SK-N-SH (cell line): ENCODE measurements at regions not wholly inside any gene's neighbourhood (a gene's known extent, or its start where the extent isn't known, plus 50 kb on each side); places are given as distances from the start of the nearest gene placed in this dataset.

Experiments used
- CTCF ChIA-PET: fragments of 300-600, 350-600 bp; formaldehyde crosslinking; extraction: SDS; loops from one replicate; lab custom pipeline; 2021; lab: Yijun Ruan, JAX
- POLR2A ChIA-PET: fragments of 350-600 bp; sonication (Branson Sonifier 250); formaldehyde crosslinking; extraction: SDS; loops from one replicate; lab custom pipeline; 2020; ENCODE audit warnings: antibody characterized with exemption, inconsistent platforms; lab: Yijun Ruan, JAX
- DNase-seq: peaks from one replicate; pipeline ENCODE4 v3.0.0; 2012
- H2AFZ ChIP-seq: fragments of 200-600 bp; sonication (generic); 2 replicates; pipeline ENCODE4 v1.8.1; 2016; ENCODE audit warnings: antibody characterized with exemption, mild to moderate bottlenecking, low read depth
- H3F3A ChIP-seq: fragments of 200-600 bp; sonication (generic); replicated peaks from 2 replicates; pipeline ENCODE3; 2016; ENCODE audit warnings: antibody characterized with exemption, mild to moderate bottlenecking; ENCODE audit not compliant: insufficient read depth
- H3K27ac ChIP-seq, 2 experiments: fragments of 200-500 bp in 1 of 2; fragments of 200-600 bp in 1 of 2; sonication (Bioruptor generic) in 1 of 2; sonication (generic), shearing (Covaris generic) in 1 of 2; 2 replicates each; pipeline versions ENCODE4 v1.5.1 to v1.6.1; 2014 to 2016; ENCODE audit warnings: low read depth in 2 of 2, inconsistent platforms in 1 of 2, low read length in 1 of 2, mild to moderate bottlenecking in 1 of 2, mixed read lengths in 1 of 2
- H3K27me3 ChIP-seq: fragments of 200-600 bp; sonication (generic), shearing (Covaris generic); 2 replicates; pipeline ENCODE4 v1.6.1; 2016; ENCODE audit warnings: mixed run types; ENCODE audit not compliant: insufficient read depth
- H3K36me3 ChIP-seq, 2 experiments: fragments of 200-500 bp in 1 of 2; fragments of 200-600 bp in 1 of 2; sonication (Bioruptor generic) in 1 of 2; sonication (generic) in 1 of 2; replicated peaks in 1 of 2; 2 replicates each; pipeline versions ENCODE3 to v1.5.1; 2014 to 2016; ENCODE audit warnings: low read length in 1 of 2, mild to moderate bottlenecking in 1 of 2; ENCODE audit not compliant: insufficient read depth in 2 of 2, control insufficient read depth in 1 of 2
- H3K4me1 ChIP-seq, 2 experiments: fragments of 200-500 bp in 1 of 2; fragments of 200-600 bp in 1 of 2; sonication (Bioruptor generic) in 1 of 2; sonication (generic), shearing (Covaris generic) in 1 of 2; 2 replicates each; pipeline versions ENCODE4 v1.5.1 to v1.6.1; 2014 to 2016; ENCODE audit warnings: low read depth in 1 of 2, low read length in 1 of 2, mixed run types in 1 of 2; ENCODE audit not compliant: insufficient read depth in 2 of 2, control insufficient read depth in 1 of 2
- H3K4me2 ChIP-seq: fragments of 200-600 bp; sonication (generic), shearing (Covaris generic); 2 replicates; pipeline ENCODE4 v1.6.1; 2017; ENCODE audit warnings: mixed run types
- H3K4me3 ChIP-seq, 2 experiments: fragments of 200-500 bp in 1 of 2; fragments of 200-600 bp in 1 of 2; sonication (Bioruptor generic) in 1 of 2; sonication (generic), shearing (Covaris generic) in 1 of 2; 2 replicates each; pipeline versions ENCODE4 v1.5.1 to v1.8.1; 2014 to 2016; ENCODE audit warnings: low read depth in 2 of 2, inconsistent platforms in 1 of 2, low read length in 1 of 2, mild to moderate bottlenecking in 1 of 2, mixed read lengths in 1 of 2, moderate library complexity in 1 of 2
- H3K79me2 ChIP-seq: fragments of 200-600 bp; sonication (generic); 2 replicates; pipeline ENCODE4 v1.8.1; 2017; ENCODE audit warnings: mild to moderate bottlenecking; ENCODE audit not compliant: insufficient read depth
- H3K9ac ChIP-seq: fragments of 200-600 bp; sonication (generic); 2 replicates; pipeline ENCODE4 v1.6.1; 2017; ENCODE audit warnings: mixed run types
- H3K9me2 ChIP-seq: fragments of 200-600 bp; sonication (generic); 2 replicates; pipeline ENCODE4 v1.6.1; 2017; ENCODE audit warnings: mixed run types
- H3K9me3 ChIP-seq: fragments of 200-600 bp; sonication (generic); 2 replicates; pipeline ENCODE4 v1.6.1; 2017; ENCODE audit warnings: mixed run types, mild to moderate bottlenecking, moderate library complexity
- H4K20me1 ChIP-seq: fragments of 200-600 bp; sonication (generic); 2 replicates; pipeline ENCODE4 v1.6.1; 2017; ENCODE audit warnings: mild to moderate bottlenecking, mixed run types; ENCODE audit not compliant: insufficient read depth
- CHD2 ChIP-seq: fragments of 150-350 bp; IDR thresholded peaks from 2 replicates; pipeline ENCODE4 v1.6.1; 2018; ENCODE audit warnings: low read length; ENCODE audit not compliant: partially characterized antibody
- FOSL2 ChIP-seq: IDR thresholded peaks from 2 replicates; pipeline ENCODE4 v1.4.0; 2012; ENCODE audit warnings: low read depth, mild to moderate bottlenecking, moderate library complexity, borderline replicate concordance
- GATA2 ChIP-seq: sonication (generic); formaldehyde crosslinking; IDR thresholded peaks from 2 replicates; pipeline ENCODE4 v1.5.0; 2020; ENCODE audit warnings: mild to moderate bottlenecking, missing genetic modification reagents
- JUND ChIP-seq: IDR thresholded peaks from 2 replicates; pipeline ENCODE4 v1.4.0; 2012
- MEF2A ChIP-seq: IDR thresholded peaks from 2 replicates; pipeline ENCODE4 v1.4.0; 2012; ENCODE audit warnings: low read depth, borderline replicate concordance
- NFIC ChIP-seq: IDR thresholded peaks from 2 replicates; pipeline ENCODE4 v1.4.0; 2012; ENCODE audit warnings: borderline replicate concordance
- POLR2AphosphoS5 ChIP-seq: IDR thresholded peaks from 2 replicates; pipeline ENCODE4 v1.6.1; 2012; ENCODE audit warnings: low read depth, low read length
- RCOR1 ChIP-seq: fragments of 150-350 bp; IDR thresholded peaks from 2 replicates; pipeline ENCODE4 v1.6.1; 2017; ENCODE audit warnings: antibody characterized with exemption, low read length
- RXRA ChIP-seq: IDR thresholded peaks from 2 replicates; pipeline ENCODE4 v1.4.0; 2012; ENCODE audit warnings: low read depth, mild to moderate bottlenecking, borderline replicate concordance
- SMC3 ChIP-seq: IDR thresholded peaks from 2 replicates; pipeline ENCODE4 v1.6.1; 2012; ENCODE audit warnings: low read depth, low read length, improper control_type of control experiment
- TAF1 ChIP-seq: IDR thresholded peaks from 2 replicates; pipeline ENCODE4 v1.6.1; 2012; ENCODE audit warnings: low read depth, mild to moderate bottlenecking, low read length, moderate library complexity, borderline replicate concordance
- TCF12 ChIP-seq: IDR thresholded peaks from 2 replicates; pipeline ENCODE4 v1.4.0; 2012
- WGBS: methylation state at CpG from one replicate; pipeline ENCODE4 v1.1.6; 2017; ENCODE audit warnings: low lambda C conversion rate; 5-methylcytosine and 5-hydroxymethylcytosine counted together
- TF ChIP-seq, protein P1 (sequence below): IDR thresholded peaks from 2 replicates; pipeline ENCODE4 v1.4.0; 2012; ENCODE audit warnings: low read depth, borderline replicate concordance
- TF ChIP-seq, protein P2 (sequence below): IDR thresholded peaks from 2 replicates; pipeline ENCODE4; 2012
- TF ChIP-seq, protein P3 (sequence below): IDR thresholded peaks from 2 replicates; pipeline ENCODE4 v1.4.0; 2012; ENCODE audit warnings: low read depth, borderline replicate concordance
- TF ChIP-seq, protein P4 (sequence below): IDR thresholded peaks from 2 replicates; pipeline ENCODE4 v1.6.1; 2012; ENCODE audit warnings: mild to moderate bottlenecking, low read depth, low read length, moderate library complexity
- TF ChIP-seq, protein P5 (sequence below): fragments of 150-350 bp; IDR thresholded peaks from 2 replicates; pipeline ENCODE4 v1.6.1; 2016; ENCODE audit warnings: mild to moderate bottlenecking, low read depth, low read length
- TF ChIP-seq, protein P6 (sequence below): fragments of 150-350 bp; IDR thresholded peaks from 2 replicates; pipeline ENCODE4 v1.6.1; 2017; ENCODE audit warnings: antibody characterized with exemption, low read length, low read depth, borderline replicate concordance

DNA sequence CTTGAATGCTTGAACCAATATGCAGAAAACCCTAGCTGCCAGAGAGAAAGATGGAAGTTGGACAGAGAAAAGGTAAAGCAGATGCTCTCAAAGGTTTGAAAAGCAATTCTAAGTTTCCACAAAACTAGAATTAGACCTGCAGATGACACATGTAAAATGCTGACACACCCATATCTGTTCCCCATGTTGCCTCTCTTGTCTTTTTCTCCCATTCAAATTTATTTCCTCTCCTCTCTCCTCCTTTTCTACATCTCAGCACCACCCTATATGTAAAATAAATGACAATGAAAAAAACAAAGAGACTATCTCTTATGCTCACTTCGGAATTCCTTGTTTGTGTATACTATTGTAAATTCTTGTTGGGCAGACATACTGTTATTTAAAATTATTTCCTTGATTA, 75.5 kb upstream of the PLEKHA5 start:
- no peak overlapping the region for H2AFZ ChIP-seq
- no peaks in the 10 kb centered on the region for H3K36me3 ChIP-seq
- H3K9ac ChIP-seq = no peak overlapping the region
- H3K4me1 ChIP-seq = peaks cover 0 to 7% of the 10 kb centered on the region in 2 experiments; a peak in 2 of 4 replicates
- H3K9me3 ChIP-seq = no peaks in the 10 kb centered on the region
- H3K4me3 ChIP-seq = no peak overlapping the region
- TF ChIP-seq JUND (no peak), POLR2AphosphoS5 (no peak), SMC3 (no peak), CHD2 (no peak), MEF2A (no peak), TAF1 (no peak), TCF12 (no peak), NFIC (no peak), RXRA (no peak), GATA2 (CRISPR knock-in tag) (no peak), FOSL2 (no peak)
- TF ChIP-seq, protein P1, sequence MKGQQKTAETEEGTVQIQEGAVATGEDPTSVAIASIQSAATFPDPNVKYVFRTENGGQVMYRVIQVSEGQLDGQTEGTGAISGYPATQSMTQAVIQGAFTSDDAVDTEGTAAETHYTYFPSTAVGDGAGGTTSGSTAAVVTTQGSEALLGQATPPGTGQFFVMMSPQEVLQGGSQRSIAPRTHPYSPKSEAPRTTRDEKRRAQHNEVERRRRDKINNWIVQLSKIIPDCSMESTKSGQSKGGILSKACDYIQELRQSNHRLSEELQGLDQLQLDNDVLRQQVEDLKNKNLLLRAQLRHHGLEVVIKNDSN = no peak
- TF ChIP-seq, protein P2, sequence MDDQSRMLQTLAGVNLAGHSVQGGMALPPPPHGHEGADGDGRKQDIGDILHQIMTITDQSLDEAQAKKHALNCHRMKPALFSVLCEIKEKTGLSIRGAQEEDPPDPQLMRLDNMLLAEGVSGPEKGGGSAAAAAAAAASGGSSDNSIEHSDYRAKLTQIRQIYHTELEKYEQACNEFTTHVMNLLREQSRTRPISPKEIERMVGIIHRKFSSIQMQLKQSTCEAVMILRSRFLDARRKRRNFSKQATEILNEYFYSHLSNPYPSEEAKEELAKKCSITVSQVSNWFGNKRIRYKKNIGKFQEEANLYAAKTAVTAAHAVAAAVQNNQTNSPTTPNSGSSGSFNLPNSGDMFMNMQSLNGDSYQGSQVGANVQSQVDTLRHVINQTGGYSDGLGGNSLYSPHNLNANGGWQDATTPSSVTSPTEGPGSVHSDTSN = no peak
- TF ChIP-seq, protein P3, sequence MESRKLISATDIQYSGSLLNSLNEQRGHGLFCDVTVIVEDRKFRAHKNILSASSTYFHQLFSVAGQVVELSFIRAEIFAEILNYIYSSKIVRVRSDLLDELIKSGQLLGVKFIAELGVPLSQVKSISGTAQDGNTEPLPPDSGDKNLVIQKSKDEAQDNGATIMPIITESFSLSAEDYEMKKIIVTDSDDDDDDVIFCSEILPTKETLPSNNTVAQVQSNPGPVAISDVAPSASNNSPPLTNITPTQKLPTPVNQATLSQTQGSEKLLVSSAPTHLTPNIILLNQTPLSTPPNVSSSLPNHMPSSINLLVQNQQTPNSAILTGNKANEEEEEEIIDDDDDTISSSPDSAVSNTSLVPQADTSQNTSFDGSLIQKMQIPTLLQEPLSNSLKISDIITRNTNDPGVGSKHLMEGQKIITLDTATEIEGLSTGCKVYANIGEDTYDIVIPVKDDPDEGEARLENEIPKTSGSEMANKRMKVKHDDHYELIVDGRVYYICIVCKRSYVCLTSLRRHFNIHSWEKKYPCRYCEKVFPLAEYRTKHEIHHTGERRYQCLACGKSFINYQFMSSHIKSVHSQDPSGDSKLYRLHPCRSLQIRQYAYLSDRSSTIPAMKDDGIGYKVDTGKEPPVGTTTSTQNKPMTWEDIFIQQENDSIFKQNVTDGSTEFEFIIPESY = no peak
- TF ChIP-seq, all 33 proteins: peak for 0
- CTCF ChIA-PET = no interaction called here
- Histone ChIP-seq H3K27ac (no peak overlapping the region), H3K79me2 (no peaks in the 10 kb centered on the region), H3F3A (no peaks in the 10 kb centered on the region), H3K9me2 (no peaks in the 10 kb centered on the region), H3K27me3 (no peaks in the 10 kb centered on the region), H4K20me1 (no peaks in the 10 kb centered on the region), H3K4me2 (no peak overlapping the region)
- DNase-seq = no peak
- POLR2A ChIA-PET = no interaction called here
- 93% methylated on average over 1 of the region's 1 CpG for WGBS

DNA sequence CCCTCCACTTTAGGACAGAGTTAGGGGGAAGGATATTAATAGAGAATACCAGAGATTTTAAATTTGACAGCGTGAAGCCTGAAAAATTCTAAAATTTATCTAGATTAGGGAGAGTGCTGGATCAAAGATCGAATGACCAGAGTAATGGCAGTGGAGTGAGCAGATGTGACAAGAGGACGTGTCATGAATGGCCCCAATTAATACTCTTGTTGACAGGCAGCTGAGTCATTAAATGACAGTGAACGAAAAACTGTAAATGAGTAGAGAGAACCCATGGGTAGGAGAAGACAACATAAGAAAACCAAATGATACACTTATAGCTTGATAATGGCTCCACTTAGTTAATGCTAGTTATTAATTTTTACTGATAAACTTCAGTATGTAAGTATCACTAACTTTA, 73.9 kb upstream of the PLEKHA5 start:
- no peak overlapping the region for H3K4me2 ChIP-seq
- WGBS = 86% methylated on average over 4 of the region's 4 CpGs
- CTCF ChIA-PET = interaction anchor here (0.7 kb wide), 1 partner anchor 10 kb away, joined by 3 read pairs; no protein-coding TSS in a partner anchor
- TF ChIP-seq, protein P1 = no peak
- TF ChIP-seq, protein P4, sequence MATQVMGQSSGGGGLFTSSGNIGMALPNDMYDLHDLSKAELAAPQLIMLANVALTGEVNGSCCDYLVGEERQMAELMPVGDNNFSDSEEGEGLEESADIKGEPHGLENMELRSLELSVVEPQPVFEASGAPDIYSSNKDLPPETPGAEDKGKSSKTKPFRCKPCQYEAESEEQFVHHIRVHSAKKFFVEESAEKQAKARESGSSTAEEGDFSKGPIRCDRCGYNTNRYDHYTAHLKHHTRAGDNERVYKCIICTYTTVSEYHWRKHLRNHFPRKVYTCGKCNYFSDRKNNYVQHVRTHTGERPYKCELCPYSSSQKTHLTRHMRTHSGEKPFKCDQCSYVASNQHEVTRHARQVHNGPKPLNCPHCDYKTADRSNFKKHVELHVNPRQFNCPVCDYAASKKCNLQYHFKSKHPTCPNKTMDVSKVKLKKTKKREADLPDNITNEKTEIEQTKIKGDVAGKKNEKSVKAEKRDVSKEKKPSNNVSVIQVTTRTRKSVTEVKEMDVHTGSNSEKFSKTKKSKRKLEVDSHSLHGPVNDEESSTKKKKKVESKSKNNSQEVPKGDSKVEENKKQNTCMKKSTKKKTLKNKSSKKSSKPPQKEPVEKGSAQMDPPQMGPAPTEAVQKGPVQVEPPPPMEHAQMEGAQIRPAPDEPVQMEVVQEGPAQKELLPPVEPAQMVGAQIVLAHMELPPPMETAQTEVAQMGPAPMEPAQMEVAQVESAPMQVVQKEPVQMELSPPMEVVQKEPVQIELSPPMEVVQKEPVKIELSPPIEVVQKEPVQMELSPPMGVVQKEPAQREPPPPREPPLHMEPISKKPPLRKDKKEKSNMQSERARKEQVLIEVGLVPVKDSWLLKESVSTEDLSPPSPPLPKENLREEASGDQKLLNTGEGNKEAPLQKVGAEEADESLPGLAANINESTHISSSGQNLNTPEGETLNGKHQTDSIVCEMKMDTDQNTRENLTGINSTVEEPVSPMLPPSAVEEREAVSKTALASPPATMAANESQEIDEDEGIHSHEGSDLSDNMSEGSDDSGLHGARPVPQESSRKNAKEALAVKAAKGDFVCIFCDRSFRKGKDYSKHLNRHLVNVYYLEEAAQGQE = no peak
- TF ChIP-seq, protein P5, sequence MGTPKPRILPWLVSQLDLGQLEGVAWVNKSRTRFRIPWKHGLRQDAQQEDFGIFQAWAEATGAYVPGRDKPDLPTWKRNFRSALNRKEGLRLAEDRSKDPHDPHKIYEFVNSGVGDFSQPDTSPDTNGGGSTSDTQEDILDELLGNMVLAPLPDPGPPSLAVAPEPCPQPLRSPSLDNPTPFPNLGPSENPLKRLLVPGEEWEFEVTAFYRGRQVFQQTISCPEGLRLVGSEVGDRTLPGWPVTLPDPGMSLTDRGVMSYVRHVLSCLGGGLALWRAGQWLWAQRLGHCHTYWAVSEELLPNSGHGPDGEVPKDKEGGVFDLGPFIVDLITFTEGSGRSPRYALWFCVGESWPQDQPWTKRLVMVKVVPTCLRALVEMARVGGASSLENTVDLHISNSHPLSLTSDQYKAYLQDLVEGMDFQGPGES = no peak
- no peak for TF ChIP-seq FOSL2
- TF ChIP-seq MEF2A = no peak
- TF ChIP-seq, protein P6, sequence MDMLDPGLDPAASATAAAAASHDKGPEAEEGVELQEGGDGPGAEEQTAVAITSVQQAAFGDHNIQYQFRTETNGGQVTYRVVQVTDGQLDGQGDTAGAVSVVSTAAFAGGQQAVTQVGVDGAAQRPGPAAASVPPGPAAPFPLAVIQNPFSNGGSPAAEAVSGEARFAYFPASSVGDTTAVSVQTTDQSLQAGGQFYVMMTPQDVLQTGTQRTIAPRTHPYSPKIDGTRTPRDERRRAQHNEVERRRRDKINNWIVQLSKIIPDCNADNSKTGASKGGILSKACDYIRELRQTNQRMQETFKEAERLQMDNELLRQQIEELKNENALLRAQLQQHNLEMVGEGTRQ = no peak
- no peak for TF ChIP-seq RCOR1

More for the DNA sequence above, 73.9 kb upstream of the PLEKHA5 start:
- no peak overlapping the region for H2AFZ ChIP-seq
- no peaks in the 10 kb centered on the region for H3K27me3 ChIP-seq
- no peak overlapping the region for H3K9ac ChIP-seq
- no peak for DNase-seq
- H3K4me1 ChIP-seq = peaks cover 0 to 7% of the 10 kb centered on the region in 2 experiments; a peak in 2 of 4 replicates
- no peaks in the 10 kb centered on the region for H3K79me2 ChIP-seq
- H4K20me1 ChIP-seq = no peaks in the 10 kb centered on the region
- no peaks in the 10 kb centered on the region for H3K9me3 ChIP-seq
- H3K27ac ChIP-seq = no peak overlapping the region
- no peak overlapping the region for H3K4me3 ChIP-seq
- H3F3A ChIP-seq = no peaks in the 10 kb centered on the region
- POLR2A ChIA-PET = no interaction called here
- no peaks in the 10 kb centered on the region for H3K36me3 ChIP-seq
- no peaks in the 10 kb centered on the region for H3K9me2 ChIP-seq
